ENCODE measurements at regions not wholly inside any gene's neighbourhood (a gene's known extent, or its start where the extent isn't known, plus 50 kb on each side); places are given as distances from the start of the nearest gene placed in this dataset.

DNA sequence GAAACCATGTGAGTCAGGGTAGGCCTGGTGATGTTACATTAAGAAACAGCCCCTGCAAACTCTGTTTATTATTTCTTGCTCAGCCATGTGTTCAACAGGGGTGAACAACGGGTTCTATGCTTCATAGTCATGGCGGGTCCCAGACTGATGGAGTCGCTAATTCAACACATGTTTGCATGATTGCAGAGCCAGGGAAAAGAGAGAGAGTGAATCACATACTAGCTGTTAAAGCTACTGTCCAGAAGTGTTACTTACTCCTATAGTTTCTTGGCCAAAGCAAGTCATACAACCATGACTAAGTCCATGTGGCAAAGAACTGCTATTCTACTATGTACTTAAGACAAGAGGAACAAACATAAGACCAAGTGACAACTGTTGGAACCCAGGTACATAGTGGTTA lies 241.2 kb upstream of the SKOR2 start:
- no peak for DNase-seq (ENCODE audit: low spot score)
- ATAC-seq, result no peak

DNA sequence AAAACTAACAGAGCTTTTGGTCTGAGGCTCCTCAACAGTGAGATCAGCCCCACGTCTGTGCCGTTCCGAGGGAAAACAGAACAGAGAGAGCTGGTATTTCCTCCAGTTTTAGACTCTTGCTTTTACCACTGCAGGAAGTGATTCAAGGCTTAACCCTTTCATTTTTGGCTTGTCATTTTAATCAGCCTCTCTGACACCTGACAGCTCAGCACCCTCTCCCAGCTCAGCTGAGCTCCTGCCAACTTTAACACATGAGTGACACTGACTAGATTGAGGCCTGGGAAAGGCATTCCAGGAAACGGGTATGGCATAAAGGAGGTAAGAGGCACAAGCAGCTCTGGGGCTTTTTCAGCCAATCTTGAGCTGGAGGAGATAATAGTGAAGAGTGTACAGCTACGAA lies 239.4 kb upstream of the SKOR2 start:
- ATAC-seq (no peak), DNase-seq (ENCODE audit: low spot score) (no peak)

DNA sequence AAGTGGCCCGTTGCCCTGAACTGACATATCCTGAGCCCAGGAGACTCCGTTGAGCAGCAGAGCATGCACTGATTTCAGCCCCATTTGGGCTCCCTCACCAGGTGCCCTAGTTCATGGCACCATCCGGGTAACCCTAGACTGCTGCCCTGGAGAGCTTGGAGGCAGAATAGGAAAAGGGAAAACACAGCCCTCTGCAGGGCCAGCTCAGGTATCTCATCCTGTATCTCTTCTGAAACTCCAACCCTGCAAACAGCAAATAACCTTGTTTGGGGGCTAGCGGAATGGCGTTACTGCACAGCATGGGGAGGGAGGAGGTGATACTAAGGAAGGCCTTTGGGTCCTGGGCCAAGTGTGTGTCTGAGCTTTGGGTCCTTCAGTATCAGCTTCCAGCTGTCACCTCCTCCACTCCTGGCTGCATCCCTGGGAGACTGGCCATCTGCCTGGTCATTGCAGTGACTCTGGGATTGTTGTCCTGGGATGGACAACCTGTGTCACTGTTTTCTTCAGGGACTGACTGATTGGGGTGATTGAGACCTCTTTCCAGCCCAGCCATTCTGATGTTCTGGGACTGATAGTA lies 233.8 kb upstream of the SKOR2 start:
- ATAC-seq (no peak), DNase-seq (ENCODE audit: low spot score) (no peak)

DNA sequence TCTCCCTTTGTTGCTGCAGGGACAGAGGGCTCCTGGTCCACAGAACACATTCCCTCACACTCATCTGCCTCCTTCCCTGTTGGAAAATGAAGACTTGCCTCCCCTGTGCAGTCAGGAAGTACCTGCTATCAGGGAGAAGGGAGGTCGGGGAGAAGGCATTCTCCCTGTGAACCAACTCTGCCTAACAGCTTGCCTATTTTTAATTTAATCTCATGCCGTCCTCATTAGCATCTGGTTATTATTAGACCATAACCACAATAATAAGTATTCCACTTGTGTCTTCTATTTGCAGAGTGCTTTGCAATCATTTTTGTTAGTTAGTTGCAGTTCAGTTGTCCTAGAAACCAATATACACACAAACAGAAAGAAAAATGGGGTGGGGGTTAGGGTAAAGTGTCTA lies 232.6 kb upstream of the SKOR2 start:
- ATAC-seq, result no peak
- no peak for DNase-seq (ENCODE audit: low spot score)

DNA sequence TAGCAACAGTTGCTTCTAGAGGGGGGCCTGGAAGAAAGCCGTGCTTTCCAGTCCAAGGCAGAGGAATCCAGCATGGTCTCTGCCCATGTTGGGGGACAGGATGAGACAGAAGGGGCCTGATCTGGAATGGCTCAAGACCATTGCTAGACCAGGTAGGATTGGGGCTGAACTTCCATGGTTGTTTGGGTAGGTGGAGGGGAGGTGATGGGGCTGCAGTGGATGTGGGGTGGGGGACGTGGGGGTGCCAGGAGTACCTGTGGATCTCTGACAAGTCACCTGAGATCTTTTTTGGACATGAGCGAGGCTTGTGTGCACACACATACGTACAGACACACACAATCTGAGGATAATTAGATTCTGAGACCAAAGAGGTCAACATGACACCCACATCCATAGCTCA lies 228.7 kb upstream of the SKOR2 start:
- ATAC-seq (no peak), DNase-seq (ENCODE audit: low spot score) (no peak)

DNA sequence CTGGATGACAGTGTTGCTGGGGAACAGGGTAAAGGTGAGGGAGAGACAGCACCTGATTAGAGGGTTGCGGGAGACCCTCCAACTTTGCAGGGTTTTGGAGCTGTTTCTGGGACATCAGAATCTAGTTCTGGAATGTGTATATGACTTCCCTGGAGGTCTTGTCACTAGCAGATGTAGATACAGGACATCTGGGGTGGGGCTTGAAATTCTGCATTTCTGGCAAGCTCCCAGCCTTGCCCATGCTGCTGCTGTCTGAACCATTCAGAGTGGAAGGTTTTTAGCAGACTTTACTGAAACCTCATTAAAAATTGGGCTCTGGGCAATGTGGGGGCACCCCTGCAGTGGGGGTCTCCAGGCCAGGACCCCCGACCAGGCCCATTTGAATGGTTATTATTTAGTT lies 220.3 kb upstream of the SKOR2 start:
- ATAC-seq (no peak), DNase-seq (ENCODE audit: low spot score) (no peak)

DNA sequence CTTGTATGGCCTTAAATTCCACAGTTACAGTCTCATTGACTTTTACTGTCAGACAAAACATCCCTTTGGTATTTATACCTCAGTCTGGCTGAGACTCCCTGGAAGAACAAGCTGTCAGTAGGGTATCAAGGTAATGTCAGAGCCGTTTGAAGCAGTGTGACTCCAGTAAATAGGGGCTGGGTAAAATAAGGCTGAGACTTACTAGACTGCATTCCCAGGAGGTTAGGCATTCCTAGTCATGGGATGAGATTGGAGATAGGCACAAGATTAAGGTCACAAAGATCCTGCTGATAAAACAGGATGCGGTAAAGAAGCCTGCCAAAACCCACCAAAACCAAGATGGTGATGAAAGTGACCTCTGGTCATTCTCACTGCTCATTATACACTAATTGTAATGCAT lies 219.5 kb upstream of the SKOR2 start:
- no peak for ATAC-seq

DNA sequence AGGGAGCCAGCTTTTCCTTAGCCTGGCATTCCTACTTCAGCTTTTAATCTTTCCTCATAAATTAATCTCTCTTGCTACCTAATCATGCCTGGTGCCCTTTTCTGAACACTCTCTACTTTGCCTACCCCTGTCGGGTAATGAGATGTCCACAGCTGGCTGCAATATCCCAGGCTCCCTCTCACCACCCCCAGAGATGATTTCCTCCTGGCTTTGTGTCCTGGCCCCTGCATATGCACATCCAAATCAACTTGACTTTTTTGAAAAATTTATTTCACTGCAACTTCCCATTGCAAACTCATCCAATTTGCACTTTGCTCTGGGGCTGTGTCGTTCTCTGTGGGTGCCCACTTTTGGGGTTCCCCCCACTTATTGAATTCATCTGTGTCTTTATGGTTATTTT lies 218.1 kb upstream of the SKOR2 start:
- ATAC-seq (no peak), DNase-seq (ENCODE audit: low spot score) (no peak)

More for the DNA sequence above, 219.5 kb upstream of the SKOR2 start:
- no peak for DNase-seq (ENCODE audit: low spot score)

DNA sequence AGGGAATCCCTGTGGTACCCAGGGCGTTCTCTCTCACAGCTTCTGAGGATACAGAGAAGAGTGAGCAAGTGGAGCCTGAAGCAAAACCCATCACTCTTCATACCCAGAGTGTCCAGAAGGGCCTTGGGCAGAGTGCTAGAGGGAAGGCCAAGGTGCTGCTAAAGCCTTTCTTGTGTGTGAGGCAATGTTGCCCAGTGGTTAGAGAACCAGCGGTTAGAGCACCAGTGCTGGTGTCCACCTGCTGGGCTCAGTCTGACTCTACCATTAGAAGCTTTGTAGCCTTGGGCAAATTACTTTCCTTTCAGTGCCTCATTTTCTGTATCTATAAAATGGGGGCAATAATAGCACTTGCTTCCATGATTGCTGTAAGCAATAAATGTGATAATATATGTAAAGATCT lies 210.5 kb upstream of the SKOR2 start:
- ATAC-seq (no peak), DNase-seq (ENCODE audit: low spot score) (no peak)

DNA sequence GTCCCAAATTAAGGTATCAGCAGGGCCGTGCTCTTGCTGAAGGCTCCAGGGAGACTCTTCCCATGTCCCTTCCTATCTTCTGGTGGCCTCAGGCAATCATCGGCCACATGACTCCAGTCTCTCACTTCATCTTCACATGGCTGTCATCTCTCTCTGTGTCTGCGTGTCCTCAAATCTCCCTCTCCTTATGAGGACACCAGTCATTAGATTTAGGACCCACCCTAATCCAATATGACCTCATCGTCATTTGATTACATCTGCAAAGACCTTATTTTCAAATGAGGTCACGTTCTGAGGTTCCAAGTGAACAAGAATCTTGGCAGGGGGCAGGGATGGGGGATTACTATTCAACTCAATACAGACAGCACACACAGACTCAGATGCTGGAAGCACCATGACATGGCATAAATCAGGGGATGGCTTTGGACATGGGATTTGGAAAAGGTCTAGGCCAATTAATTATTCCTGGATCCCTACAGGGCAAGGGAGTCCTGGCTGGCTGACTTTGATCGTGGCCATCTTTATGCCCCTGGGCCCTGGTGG lies 210.0 kb upstream of the SKOR2 start:
- no peak for DNase-seq (ENCODE audit: low spot score)
- ATAC-seq, result no peak

DNA sequence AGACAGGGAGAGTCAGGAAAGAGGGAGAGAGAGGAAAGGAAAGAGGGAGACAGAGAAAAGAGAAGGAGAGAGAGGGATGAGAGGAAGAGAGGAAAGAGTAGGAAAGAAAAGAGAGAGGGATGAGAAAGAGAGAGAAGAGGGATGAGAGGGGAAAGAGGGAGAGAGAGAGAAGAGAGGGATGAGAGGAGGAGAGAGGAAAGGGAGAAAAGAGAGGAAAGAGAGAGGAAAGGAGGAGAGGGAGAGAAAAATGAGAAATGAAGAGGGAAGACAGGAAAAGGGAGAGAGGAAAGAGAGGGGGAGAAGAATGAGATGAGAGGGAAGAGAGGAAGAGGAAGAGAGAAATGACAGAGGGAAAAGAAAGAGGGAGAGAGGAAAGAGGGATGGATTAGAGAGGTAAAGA lies 207.0 kb upstream of the SKOR2 start:
- DNase-seq (ENCODE audit: low spot score) (no peak), ATAC-seq (no peak)

DNA sequence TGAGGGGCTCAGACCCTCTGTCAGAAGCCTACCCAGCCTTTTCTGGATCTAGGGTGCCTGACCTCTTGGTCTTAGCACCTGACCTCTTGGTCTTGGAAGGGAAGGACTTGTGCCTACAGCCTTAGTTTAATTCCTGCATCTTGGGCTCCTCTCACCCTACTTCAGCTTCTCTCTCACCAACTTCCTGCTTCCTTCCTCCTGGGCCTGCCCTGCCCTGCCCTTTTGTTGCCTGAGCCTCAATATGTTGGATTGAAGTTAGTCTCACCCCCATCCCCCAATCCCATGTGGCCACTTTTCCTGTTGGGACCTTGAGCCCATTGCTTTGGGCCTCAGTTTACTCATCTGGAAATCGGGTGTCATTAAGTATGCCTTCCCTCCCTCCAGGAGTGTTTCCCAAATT lies 206.2 kb upstream of the SKOR2 start:
- DNase-seq (ENCODE audit: low spot score) (no peak), ATAC-seq (no peak)

DNA sequence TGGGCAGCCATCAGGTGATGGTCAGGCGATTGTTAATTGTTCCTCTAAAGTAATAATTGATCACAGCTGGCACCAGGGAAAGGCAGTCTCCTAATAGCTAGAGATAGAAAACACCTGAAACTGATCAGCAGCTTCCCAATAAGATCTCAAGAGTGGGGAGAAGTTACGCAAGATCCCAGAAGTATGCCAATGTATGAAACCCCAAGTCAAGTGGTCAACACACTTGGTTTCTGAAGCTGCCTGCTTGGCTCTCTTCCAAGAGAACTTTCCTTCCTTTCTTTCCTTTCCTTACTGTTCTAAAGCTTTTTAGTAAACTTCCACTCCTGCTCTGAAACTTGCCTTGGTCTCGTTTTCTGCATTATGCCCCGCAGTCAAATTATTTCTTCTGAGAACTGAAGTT lies 201.6 kb upstream of the SKOR2 start:
- DNase-seq (ENCODE audit: low spot score) (no peak), ATAC-seq (no peak)

DNA sequence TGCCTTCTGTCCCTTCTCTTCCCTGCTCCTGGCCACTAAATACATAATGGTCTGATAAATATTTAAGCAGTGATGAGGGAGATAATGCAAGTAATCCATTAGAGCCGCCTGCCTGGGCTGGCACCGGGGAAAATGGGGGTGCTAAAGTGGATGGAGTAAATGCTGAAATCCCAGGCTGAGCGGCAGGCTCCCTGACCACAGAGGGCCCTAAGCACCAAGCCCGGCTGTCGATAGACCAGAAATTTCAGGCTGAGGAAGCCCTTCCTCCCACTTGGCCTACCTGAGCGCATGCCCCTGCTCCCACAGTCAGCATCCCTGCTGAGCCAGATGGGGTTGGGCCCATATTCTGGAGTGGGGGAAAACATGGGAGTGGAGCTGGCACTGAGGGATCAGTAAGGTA lies 197.5 kb upstream of the SKOR2 start:
- ATAC-seq (no peak), DNase-seq (ENCODE audit: low spot score) (no peak)

DNA sequence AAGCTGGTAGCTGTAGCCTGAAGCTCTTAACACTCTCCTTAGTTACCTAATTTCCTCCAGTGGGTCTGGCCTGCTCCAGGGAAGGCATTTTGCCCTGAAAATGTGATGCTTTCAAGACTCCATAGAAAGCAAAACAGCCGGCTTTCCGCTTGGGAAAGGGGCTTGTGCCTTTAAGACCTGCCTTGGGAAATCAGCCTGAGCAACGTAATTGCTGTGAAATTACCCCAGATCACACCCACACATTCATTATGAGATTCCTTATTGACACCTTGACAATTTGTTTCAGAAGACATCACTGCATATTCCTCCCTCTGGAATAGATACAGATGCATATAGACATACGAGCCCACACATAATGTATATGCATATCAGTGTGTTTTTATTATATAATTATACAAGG lies 190.5 kb upstream of the SKOR2 start:
- ATAC-seq, result no peak
- no peak for DNase-seq (ENCODE audit: low spot score)

DNA sequence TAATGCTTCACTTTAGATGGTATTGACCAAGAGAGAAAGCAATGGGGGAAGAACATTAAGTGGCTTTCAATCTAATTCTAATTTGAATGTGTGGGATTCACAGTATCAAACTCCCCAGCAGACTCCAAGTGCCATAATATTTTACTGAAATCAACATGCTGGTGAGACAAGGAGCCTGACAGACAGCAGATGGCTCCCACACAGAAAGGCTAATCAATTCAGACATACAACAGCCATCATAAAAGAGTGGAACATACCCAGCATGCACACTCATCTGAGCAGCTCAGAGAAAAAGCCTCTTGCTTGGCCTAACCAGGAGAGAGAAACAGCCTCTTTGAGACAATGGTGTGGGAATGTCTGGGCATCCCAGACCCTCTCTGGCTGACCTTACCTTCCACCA lies 186.5 kb upstream of the SKOR2 start:
- DNase-seq (ENCODE audit: low spot score) (no peak), ATAC-seq (no peak)

DNA sequence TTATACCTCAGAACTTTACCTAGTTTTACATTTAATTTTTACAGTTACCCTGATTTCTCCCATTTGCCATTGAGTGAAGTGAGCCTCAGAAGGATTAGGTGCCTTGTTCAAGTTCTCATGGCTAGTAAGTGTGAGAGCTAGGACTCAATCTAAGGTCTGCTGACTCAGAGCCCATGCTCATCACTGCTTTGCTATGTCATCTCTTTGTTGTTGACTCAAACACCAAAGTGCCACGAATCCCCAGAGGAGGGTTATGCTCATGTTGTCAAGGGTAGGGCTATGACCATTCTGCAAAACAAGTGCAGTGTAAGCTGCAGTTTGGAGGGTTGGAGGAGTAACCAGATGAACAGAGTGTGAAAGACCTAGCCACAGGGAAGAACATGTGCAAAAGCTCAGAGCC lies 185.4 kb upstream of the SKOR2 start:
- no peak for DNase-seq (ENCODE audit: low spot score)
- no peak for ATAC-seq

DNA sequence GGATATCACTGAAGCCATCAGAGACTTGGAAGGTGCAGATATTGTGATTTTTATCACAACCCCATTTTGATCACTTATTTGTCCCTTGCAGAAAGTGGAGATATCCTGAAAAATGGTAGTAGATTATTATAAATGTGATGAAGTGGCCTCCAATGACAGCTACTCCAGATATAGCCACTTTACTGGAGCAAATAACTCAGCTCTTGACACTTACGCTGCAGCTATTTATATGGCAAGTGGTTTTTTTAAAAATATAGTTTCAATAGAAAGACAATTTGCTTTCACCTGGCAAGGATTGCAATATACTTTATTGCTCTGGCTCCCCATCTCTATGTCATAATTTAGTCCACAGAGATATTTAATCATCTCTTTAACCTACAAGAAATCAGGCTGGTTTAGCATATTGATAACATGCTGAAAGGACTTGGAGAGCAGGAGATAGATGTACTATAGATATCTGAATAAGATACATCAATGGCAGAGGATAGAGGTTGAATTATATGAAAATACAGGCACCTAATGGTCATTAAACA lies 182.8 kb upstream of the SKOR2 start:
- ATAC-seq, result no peak
- DNase-seq (ENCODE audit: low spot score), result no peak

DNA sequence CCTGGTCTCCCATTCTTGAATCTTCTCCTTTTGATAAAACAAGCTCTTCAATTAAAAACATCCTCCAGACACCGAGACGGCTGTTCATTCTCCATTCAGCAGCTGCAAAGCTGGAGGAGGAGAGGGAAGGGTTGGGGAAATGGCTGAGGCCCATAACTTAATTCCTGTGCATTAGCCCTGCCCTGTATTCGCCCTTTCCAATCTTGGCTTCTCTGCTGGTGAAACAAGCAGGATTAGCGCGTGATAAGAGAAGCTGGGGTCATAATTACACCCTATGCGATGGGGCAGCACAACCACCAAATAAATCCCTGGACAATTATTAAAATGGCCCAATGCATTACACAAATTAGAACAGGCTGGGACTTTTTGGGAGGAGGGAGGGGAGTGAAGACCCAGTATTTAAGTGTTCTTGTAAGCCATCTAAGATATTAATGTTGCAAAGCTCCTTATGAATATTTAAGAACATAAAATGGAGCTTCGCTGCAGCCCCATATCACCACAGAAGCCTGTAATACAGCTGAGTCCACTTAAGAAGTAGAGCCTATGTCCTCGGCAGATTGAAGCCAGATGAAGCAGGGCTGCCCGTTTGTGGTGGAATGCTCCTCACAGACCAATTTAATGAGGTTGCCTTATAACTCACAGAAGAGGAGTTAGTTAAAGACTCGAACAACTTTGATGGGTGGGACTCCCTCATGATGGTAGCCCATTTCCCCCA lies 176.6 kb upstream of the SKOR2 start:
- DNase-seq (ENCODE audit: low spot score), result no peak
- ATAC-seq, result no peak

DNA sequence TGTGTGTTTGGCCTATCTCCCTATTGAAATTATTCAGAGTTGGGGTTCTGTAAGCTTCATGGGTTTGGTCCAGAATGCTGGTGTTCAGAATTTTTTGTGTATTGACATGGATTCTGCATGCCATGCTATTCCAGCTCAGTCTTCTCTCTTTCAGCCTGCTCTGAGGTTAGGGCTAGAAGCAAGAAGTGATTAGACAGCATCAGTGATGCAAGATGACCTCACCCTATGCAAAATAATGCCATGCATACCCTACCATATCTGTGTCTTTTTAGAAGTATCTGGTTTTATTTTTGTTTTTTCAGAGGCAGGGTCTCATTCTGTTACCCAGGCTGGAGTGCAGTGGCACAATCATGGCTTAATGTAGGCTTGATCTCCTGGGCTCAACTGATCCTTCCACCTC lies 175.6 kb upstream of the SKOR2 start:
- DNase-seq (ENCODE audit: low spot score), result no peak

DNA sequence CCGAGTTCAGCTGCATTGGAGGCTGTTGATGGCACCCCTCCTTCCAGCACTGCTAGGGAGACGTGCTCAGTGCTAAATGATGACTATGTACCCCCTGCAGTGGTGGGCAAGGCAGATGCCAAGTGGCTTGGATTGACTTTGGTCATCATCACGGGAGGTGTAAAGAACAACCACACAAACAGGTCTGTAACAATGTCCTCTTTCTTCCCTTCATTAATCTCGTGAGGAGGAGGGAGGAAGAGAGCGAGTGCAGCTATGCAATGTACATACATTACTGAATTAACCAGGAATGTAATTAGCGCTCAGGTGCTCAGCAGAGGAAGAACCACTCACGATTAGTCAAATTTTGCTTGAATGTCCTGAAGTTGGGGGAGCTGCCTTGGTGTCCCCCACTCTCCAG lies 173.9 kb upstream of the SKOR2 start:
- ATAC-seq, result no peak
- DNase-seq (ENCODE audit: low spot score), result no peak

More for the DNA sequence above, 175.6 kb upstream of the SKOR2 start:
- no peak for ATAC-seq

DNA sequence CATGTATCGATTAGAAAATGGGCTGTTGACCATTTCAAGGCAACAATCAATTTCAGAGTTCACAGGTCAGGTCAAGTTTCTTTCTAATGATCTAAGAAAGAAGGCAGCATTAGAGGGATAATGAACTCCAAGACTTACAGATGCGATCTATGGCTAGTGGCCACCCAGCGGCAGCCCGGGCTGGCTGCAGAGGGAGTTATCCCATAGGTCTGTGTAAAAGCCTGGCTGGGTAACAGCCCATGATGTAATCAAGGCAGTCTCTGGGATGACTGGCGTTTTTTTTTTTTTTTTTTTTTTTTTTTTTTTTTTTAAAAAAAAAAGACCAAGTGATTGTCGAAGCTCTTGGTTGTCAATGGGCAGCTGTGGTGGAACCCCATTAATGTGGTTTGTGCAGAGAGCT lies 171.1 kb upstream of the SKOR2 start:
- ATAC-seq, result no peak
- DNase-seq (ENCODE audit: low spot score), result no peak

DNA sequence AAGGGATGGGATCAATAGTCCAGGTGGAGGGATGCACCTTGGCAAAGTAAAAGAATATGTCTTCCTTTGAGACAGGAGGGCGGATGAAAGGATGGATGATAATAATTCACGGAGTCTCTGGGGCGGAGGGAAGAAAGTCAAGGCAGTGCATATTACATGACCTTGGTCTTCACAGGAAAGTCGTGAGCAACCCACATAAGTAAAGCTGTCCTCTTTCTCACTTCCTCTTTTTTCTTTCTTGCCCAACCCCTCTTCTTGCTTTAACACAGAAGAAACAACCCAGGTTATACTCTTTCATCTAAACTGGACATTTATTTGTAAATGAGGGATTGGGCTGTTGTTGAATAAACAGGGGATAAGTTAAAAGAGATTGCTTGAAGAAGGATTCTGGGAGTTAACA lies 168.7 kb upstream of the SKOR2 start:
- no peak for ATAC-seq

More for the DNA sequence above, 168.7 kb upstream of the SKOR2 start:
- DNase-seq (ENCODE audit: low spot score), result no peak

Measured in left lobe of liver (tissue), 2 donors.